ENCODE measurements at regions not wholly inside any gene's neighbourhood (a gene's known extent, or its start where the extent isn't known, plus 50 kb on each side); places are given as distances from the start of the nearest gene placed in this dataset.

DNA sequence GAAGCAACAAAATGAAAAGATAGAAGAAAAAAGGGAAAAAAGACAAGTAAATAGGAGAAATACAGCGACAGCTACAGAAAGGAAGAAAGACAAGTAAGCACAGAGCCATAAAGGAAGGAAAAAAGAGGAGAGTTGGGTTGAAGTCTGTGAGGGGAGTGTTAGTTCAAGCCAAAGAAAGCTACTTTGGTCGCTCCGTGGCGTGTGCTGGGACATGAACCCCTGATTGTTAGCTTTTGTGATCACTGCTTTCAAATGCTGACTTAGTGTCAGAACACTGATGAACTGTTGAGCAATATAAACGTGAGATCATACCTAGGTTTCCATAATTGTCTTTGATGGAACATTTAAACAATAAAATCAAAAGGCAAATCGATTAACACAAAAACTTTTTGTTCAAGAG is 370.1 kb downstream of the TMEM161B start:
- H3K27me3 Mint-ChIP-seq = peaks cover 8% of the 10 kb centered on the region
- no peak overlapping the region for H3K4me3 Mint-ChIP-seq
- H3K9me3 Mint-ChIP-seq = peaks cover 7% of the 10 kb centered on the region
- no peaks in the 10 kb centered on the region for H3K36me3 Mint-ChIP-seq (ENCODE audit: low read depth)
- no peaks in the 10 kb centered on the region for H3K4me1 Mint-ChIP-seq (ENCODE audit: low read depth)
- no peak overlapping the region for H3K27ac Mint-ChIP-seq

DNA sequence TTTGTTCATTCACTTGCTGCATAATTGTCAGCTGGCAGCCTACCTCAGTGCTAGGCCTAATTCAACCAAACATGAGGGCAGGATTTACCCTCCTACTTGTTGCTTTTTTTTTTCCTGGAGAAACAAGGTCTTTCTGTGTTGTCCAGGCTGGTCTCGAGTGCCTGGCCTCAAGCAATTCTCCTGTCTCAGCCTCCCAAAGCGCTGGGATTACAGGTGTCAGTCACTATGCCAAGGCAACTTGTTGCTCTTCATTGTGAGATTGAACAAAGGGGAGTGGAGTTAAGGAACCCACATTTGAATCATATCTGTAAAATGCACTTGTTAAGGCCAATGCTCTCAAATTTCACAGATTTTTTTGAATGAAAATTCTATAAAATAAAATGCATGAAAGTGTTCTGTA is 380.5 kb downstream of the TMEM161B start:
- Mint-ChIP-seq H3K27me3 (no peaks in the 10 kb centered on the region), H3K4me1 (ENCODE audit: low read depth) (no peaks in the 10 kb centered on the region), H3K36me3 (ENCODE audit: low read depth) (no peaks in the 10 kb centered on the region), H3K27ac (no peak overlapping the region), H3K9me3 (peaks cover 5% of the 10 kb centered on the region), H3K4me3 (no peak overlapping the region)

DNA sequence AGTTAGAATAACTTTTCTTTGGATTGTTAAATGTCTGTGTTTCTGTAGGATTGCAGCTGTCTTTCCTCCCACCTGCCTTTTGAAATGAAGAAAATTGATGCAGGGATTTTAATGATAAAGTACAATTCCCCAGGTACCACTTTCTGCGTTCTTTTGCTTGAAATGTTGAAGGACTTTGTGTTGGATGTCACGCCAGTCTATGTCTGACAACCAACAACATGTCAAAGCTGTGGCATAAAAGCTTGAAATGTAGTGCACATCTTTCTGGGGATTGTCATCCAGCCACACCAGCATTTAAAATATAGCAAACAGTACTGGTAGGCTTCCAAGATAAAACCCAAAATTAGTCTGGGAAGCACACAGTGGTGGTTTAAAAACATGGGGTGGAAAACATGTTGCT is 381.4 kb downstream of the TMEM161B start:
- H3K4me1 Mint-ChIP-seq (ENCODE audit: low read depth) = no peaks in the 10 kb centered on the region
- H3K36me3 Mint-ChIP-seq (ENCODE audit: low read depth) = no peaks in the 10 kb centered on the region
- H3K27ac Mint-ChIP-seq = no peak overlapping the region
- no peaks in the 10 kb centered on the region for H3K27me3 Mint-ChIP-seq
- H3K9me3 Mint-ChIP-seq = peaks cover 5% of the 10 kb centered on the region
- no peak overlapping the region for H3K4me3 Mint-ChIP-seq

DNA sequence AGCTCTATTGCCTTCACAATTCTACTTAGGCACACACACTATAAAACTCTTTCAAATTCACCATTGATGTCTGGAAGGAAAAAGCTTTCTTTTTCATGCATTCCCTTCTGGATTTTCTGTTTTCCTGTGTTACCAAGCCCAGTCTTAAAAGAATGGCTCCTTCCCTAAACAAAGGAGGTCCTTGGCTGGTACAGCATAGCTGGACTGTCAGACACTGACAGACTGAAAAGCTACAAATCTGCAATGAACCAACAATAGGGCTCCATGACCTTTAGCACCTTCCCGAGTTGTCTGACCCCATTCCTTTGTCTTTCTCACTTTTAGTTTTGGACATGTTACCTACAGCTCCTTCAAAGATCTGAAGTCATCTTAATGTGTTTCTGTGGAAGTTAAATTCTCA is 382.5 kb downstream of the TMEM161B start:
- Mint-ChIP-seq H3K27me3 (no peaks in the 10 kb centered on the region), H3K9me3 (peaks cover 10% of the 10 kb centered on the region), H3K27ac (no peak overlapping the region), H3K36me3 (ENCODE audit: low read depth) (no peaks in the 10 kb centered on the region), H3K4me1 (ENCODE audit: low read depth) (no peaks in the 10 kb centered on the region), H3K4me3 (no peak overlapping the region)

DNA sequence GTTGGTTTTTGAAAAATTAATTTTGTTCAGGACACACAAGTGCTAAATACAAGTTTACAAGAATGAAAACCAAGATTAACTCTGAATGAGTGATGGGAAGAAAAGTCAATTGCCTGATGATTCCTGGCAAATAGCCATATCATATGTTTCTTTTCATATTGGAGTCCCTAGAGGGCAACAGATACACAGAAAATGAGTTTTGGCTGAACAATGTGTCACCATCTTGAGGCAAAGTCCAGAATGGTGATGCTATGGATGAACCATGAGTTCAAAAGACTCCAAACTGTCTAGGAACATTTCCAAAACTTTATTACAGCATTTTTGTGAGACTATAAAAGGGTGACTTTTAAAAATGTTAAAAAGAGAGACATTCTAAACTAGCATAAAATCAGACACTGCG is 382.9 kb downstream of the TMEM161B start:
- H3K27me3 Mint-ChIP-seq = no peaks in the 10 kb centered on the region
- no peaks in the 10 kb centered on the region for H3K36me3 Mint-ChIP-seq (ENCODE audit: low read depth)
- H3K9me3 Mint-ChIP-seq = peaks cover 11% of the 10 kb centered on the region
- H3K4me3 Mint-ChIP-seq = no peak overlapping the region
- no peaks in the 10 kb centered on the region for H3K4me1 Mint-ChIP-seq (ENCODE audit: low read depth)
- H3K27ac Mint-ChIP-seq = no peak overlapping the region

DNA sequence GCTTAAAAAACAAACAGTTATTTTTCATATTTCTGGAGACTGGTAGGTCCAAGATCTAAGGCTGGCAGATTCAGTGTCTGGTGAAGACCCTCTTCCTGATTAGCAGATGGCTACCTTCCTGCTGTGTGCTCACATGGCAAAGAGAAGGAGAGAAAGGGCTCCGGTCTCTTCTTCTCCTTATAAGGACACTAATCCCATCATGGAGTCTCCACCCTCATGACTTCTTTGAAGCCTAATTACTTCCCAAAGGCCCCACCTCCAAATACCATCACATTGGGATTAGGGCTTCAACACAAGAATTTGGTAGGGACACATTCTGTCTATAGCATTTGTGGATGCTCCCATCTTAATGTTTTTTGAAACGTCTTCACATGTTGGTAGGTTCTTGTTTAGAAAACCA is 391.1 kb downstream of the TMEM161B start:
- Mint-ChIP-seq H3K36me3 (ENCODE audit: low read depth) (no peaks in the 10 kb centered on the region), H3K4me1 (ENCODE audit: low read depth) (no peaks in the 10 kb centered on the region), H3K9me3 (peaks cover 12% of the 10 kb centered on the region), H3K4me3 (no peak overlapping the region), H3K27me3 (no peaks in the 10 kb centered on the region), H3K27ac (no peak overlapping the region)

DNA sequence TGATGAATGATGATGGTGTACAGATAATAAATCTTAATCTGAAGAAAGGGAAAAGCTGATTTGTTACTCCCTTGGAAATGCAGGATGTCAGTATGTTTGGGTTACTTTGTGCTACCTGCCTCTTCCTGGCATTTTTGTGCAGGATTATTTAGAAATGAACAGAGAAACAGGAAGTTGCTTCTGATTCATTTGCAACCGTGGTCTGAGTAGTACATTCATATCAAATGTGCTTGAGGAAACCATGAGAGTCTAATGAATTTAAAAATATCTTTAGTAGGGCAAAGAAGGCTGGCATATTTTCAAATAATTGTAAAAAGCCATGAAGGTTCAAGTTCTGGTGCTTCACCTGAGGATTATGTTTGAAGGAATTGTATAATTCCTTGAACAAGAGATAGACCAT is 391.6 kb downstream of the TMEM161B start:
- Mint-ChIP-seq H3K36me3 (ENCODE audit: low read depth) (no peaks in the 10 kb centered on the region), H3K9me3 (peaks cover 12% of the 10 kb centered on the region), H3K27ac (no peak overlapping the region), H3K27me3 (no peaks in the 10 kb centered on the region), H3K4me1 (ENCODE audit: low read depth) (no peaks in the 10 kb centered on the region), H3K4me3 (no peak overlapping the region)

DNA sequence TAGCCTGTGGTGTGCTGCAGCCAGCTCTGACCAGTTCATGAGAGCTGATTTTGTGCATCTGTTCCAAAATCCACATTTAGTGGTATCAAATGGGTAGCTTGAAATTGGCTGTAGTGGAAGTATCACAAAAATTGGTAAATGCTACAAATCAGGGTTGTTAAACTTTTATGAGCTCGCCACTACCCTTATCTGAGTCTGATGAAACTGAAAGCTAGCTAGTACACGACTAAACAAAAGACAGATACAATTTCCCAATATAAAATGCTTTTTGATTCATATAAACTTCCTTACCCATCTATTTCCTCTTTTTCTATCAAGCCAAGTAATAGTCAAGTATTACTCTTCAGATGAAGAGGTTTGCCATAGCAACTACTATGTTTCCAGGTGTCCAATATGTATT is 392.0 kb downstream of the TMEM161B start:
- Mint-ChIP-seq H3K27me3 (no peaks in the 10 kb centered on the region), H3K36me3 (ENCODE audit: low read depth) (no peaks in the 10 kb centered on the region), H3K9me3 (peaks cover 9% of the 10 kb centered on the region), H3K27ac (no peak overlapping the region), H3K4me3 (no peak overlapping the region), H3K4me1 (ENCODE audit: low read depth) (no peaks in the 10 kb centered on the region)

DNA sequence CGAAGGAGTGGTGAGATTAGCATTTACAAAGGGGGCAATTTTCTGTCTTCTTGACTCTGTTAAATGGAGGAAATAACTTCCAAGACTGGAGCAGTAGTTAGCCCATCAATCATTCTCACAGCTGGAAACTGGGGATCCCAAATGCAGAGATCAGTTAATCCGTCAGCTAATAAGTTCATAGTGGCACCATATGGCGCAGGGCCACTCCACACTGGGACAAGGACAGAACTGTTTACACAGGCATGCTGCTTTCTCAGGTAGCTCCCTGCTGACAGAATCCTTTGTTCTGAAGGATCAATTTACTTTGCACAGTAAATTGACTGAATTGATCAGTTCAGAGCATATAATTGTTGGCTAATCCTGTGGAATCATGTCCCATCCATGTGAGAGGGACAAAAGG is 395.7 kb downstream of the TMEM161B start:
- Mint-ChIP-seq H3K27ac (no peak overlapping the region), H3K27me3 (no peaks in the 10 kb centered on the region), H3K36me3 (ENCODE audit: low read depth) (no peaks in the 10 kb centered on the region), H3K9me3 (no peaks in the 10 kb centered on the region), H3K4me3 (no peak overlapping the region), H3K4me1 (ENCODE audit: low read depth) (no peaks in the 10 kb centered on the region)

DNA sequence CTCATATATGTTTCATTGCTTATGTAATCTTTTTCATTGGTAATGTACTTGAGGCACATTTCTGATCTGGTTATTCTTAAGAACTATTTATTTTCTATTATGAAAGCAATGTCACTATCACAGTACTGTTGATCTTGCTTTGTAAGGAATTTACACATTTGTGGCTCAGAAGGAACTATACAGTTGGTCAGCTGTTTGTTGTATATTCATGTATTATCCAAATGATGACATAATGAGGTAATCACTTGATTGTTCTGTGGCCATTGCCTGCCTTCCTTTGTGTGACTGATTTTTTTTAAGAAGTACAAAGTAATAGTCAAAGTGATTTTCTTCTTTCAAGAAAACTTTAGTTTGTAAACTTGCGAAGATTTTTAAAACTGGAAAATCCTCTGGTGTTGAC is 399.9 kb downstream of the TMEM161B start:
- no peaks in the 10 kb centered on the region for H3K9me3 Mint-ChIP-seq
- H3K36me3 Mint-ChIP-seq (ENCODE audit: low read depth) = no peaks in the 10 kb centered on the region
- no peaks in the 10 kb centered on the region for H3K27me3 Mint-ChIP-seq
- H3K4me1 Mint-ChIP-seq (ENCODE audit: low read depth) = no peaks in the 10 kb centered on the region
- H3K27ac Mint-ChIP-seq = no peak overlapping the region
- H3K4me3 Mint-ChIP-seq = no peak overlapping the region

DNA sequence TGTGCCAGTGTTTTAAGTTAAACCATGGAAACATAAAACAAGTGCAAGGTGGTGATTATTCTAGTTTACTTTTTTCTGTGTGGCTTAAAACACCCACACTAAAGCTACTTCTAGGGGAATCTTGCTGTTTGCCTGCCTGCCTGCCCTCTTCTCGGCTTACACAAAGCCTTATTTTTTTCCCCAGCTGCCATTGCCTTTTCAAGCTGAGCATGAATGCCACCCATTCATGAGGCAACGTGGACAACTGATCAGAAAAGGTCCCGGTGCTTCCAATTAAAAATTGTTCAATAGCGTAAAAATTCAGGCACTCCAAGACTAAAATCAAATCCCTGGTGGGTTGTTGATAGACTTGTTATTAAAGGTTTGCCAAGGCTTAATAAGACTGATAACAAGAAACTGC is 401.4 kb downstream of the TMEM161B start:
- H3K9me3 Mint-ChIP-seq = peaks cover 7% of the 10 kb centered on the region
- no peak overlapping the region for H3K4me3 Mint-ChIP-seq
- H3K27ac Mint-ChIP-seq = no peak overlapping the region
- no peaks in the 10 kb centered on the region for H3K4me1 Mint-ChIP-seq (ENCODE audit: low read depth)
- H3K36me3 Mint-ChIP-seq (ENCODE audit: low read depth) = no peaks in the 10 kb centered on the region
- H3K27me3 Mint-ChIP-seq = no peaks in the 10 kb centered on the region

DNA sequence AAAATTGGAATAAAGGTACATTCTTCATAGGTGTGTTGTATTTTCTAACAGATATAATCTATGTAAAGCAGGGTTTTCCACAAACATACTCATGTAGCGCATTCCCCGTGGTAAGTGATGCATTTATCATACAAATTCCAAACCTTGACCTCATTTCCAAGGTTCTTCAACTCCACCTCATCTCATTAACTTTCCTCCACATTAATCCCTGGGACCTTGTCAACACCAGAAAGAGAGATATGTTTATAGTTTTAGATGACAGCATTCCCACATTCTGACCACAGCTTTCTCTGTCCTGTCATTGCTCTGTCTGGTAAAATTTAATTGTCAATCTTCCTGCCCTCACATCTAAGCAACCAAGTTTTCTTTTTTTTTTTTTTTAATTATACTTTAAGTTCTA is 415.1 kb downstream of the TMEM161B start:
- Mint-ChIP-seq H3K4me1 (ENCODE audit: low read depth) (no peaks in the 10 kb centered on the region), H3K4me3 (no peak overlapping the region), H3K27me3 (no peaks in the 10 kb centered on the region), H3K9me3 (peaks cover 4% of the 10 kb centered on the region), H3K27ac (no peak overlapping the region), H3K36me3 (ENCODE audit: low read depth) (no peaks in the 10 kb centered on the region)

DNA sequence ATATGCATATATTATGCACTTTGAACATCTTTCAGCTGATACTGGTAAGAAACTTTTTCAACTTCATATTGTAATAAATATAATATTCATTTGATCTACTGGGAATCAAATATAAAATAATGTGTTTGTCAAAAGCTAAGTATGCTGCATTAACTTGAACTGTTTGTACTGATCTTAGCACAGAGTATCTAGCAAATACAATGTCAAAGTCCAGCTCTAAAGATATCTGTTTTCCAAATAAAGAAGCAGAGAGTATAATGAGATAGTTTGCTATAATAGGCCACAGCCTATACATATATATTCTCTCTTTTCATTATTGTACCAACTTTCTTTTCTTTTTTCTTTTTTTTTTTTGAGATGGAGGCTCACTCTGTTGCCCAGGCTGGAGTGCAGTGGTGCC is 417.0 kb downstream of the TMEM161B start:
- H3K36me3 Mint-ChIP-seq (ENCODE audit: low read depth) = no peaks in the 10 kb centered on the region
- H3K27me3 Mint-ChIP-seq = no peaks in the 10 kb centered on the region
- no peak overlapping the region for H3K27ac Mint-ChIP-seq
- no peak overlapping the region for H3K4me3 Mint-ChIP-seq
- H3K4me1 Mint-ChIP-seq (ENCODE audit: low read depth) = no peaks in the 10 kb centered on the region
- H3K9me3 Mint-ChIP-seq = peaks cover 1% of the 10 kb centered on the region

DNA sequence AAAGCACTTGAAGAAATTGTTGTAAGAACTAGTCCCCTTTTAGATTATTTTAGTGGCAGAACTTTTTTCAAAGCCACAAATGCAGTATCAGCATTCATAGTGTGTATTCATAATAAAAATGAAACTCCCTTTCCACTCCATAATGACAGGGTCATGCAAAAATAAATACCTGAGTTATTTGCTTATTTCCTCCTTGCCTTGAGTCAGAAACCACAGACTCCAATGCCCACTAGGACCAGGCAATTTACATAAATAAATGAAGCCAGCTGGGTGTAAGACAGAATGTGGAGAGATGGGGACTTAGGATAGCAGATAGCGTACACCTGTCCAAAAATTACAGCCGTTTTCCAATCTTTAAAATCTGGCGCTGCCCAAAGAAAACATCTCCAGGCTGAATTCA is 417.8 kb downstream of the TMEM161B start:
- no peak overlapping the region for H3K4me3 Mint-ChIP-seq

DNA sequence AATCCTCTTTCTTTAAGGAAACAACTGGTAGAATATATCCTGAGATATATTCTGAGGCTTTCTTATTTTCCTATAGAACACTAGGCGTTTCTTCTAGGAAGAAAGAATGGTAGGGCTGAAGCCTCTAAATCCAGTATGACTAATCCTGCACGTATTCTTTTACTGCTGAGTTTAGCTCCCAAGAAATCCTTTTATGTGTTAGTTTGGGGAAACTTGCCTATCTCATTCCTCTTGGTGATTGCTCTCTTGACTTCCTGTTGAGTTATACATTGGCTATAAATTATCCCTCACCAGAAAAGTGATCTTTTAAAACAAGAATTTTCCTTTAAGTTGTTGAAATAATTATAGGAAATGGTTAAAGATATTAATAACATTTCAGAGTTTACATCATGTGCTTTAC is 422.9 kb downstream of the TMEM161B start:
- Mint-ChIP-seq H3K9me3 (peaks cover 4% of the 10 kb centered on the region), H3K27me3 (no peaks in the 10 kb centered on the region), H3K27ac (no peak overlapping the region)

More for the DNA sequence above, 417.8 kb downstream of the TMEM161B start:
- H3K4me1 Mint-ChIP-seq (ENCODE audit: low read depth) = no peaks in the 10 kb centered on the region
- H3K27me3 Mint-ChIP-seq = no peaks in the 10 kb centered on the region
- no peak overlapping the region for H3K27ac Mint-ChIP-seq
- no peaks in the 10 kb centered on the region for H3K36me3 Mint-ChIP-seq (ENCODE audit: low read depth)
- H3K9me3 Mint-ChIP-seq = no peaks in the 10 kb centered on the region

DNA sequence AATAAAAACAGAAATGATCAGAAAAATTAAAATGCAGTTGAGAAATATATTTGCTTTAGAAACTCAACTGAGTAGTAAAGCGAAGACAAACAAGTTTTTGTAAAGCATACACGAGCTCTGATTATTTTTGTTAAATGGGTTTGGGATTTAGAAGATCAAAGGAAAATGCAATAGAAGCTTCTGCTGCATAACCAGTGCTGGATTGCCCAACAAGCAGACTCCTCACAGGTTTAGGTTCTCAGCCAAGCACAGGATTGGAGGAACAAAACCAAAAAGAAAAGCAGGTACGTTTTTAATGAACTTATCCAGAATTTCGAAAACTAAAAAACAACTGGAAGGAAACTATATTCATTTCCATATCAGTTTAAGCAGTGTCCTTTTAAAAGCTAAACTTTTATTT is 423.8 kb downstream of the TMEM161B start:
- Mint-ChIP-seq H3K4me3 (no peak overlapping the region), H3K4me1 (ENCODE audit: low read depth) (no peaks in the 10 kb centered on the region), H3K9me3 (peaks cover 4% of the 10 kb centered on the region), H3K27ac (no peak overlapping the region), H3K36me3 (ENCODE audit: low read depth) (no peaks in the 10 kb centered on the region), H3K27me3 (no peaks in the 10 kb centered on the region)

More for the DNA sequence above, 422.9 kb downstream of the TMEM161B start:
- Mint-ChIP-seq H3K4me1 (ENCODE audit: low read depth) (no peaks in the 10 kb centered on the region), H3K4me3 (no peak overlapping the region), H3K36me3 (ENCODE audit: low read depth) (no peaks in the 10 kb centered on the region)

DNA sequence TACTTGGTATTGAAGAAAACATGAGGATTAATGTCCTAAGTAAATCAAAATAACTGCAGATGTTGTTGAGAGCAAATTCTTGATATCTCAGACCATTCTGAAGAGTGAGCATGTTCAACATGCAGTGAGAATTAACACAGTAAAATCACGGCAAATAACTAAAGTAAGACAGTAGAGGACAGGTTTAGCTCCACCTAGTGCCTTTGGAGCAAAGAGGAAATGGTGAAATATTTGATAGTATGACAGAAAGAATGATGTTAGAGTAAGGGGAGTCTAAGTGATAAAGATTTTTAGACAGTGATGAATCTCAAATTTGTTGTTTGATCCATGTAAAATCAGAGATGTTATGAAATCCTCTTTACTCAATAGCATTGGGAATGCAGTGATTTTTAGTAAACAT is 424.2 kb downstream of the TMEM161B start:
- H3K27me3 Mint-ChIP-seq = no peaks in the 10 kb centered on the region
- H3K27ac Mint-ChIP-seq = no peak overlapping the region
- H3K4me3 Mint-ChIP-seq = no peak overlapping the region
- H3K36me3 Mint-ChIP-seq (ENCODE audit: low read depth) = no peaks in the 10 kb centered on the region
- no peaks in the 10 kb centered on the region for H3K4me1 Mint-ChIP-seq (ENCODE audit: low read depth)
- H3K9me3 Mint-ChIP-seq = peaks cover 4% of the 10 kb centered on the region

Data from stimulated activated naive CD8-positive, alpha-beta T cell treated with anti-CD3 and anti-CD28 coated beads, Interleukin-15, Interleukin-2, amounts not matched to agents 100 ng/mL and 50 ng/mL, for 24 hours (primary cell).